Fibroblast of skin of back (primary cell): ENCODE measurements at regions not wholly inside any gene's neighbourhood (a gene's known extent, or its start where the extent isn't known, plus 50 kb on each side); places are given as distances from the start of the nearest gene placed in this dataset.

Source experiments
- DNase-seq: peaks from one replicate; pipeline ENCODE4 v3.0.0-alpha.2; 2013

DNA sequence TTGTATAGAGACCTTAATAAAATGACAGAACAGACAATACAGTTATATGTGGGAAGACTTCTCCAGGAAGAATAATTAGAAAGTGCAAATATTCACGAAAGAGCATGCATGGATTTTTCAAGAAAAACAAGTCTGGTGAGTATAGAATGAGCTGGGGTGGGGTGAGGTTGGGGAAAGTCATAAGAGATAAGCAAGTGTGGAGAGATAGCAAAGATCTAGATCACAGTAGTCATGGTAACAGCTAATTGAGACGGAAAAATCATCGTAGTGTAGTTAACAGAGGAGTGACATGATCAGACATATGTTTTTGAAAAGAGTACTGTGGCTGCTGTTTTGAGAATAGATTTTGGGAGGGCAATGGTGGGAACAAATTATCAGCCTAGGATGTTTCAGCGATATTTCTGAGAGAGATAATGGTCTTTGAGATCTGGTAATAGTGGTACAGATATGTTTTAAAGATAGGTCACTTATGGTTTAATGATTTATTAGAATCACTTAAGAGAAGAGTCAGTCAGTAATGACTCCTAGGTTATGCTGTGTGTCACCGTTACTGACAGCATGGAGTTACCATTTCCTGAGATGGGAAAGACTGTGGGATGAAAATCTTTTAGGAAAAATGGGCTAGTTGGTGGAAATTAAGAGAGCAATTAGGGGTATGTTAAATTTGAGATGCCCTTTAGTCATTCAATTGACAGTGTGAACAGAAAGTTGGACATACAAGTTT is 248.5 kb upstream of the SLC8A1 start:
- no peak for DNase-seq

DNA sequence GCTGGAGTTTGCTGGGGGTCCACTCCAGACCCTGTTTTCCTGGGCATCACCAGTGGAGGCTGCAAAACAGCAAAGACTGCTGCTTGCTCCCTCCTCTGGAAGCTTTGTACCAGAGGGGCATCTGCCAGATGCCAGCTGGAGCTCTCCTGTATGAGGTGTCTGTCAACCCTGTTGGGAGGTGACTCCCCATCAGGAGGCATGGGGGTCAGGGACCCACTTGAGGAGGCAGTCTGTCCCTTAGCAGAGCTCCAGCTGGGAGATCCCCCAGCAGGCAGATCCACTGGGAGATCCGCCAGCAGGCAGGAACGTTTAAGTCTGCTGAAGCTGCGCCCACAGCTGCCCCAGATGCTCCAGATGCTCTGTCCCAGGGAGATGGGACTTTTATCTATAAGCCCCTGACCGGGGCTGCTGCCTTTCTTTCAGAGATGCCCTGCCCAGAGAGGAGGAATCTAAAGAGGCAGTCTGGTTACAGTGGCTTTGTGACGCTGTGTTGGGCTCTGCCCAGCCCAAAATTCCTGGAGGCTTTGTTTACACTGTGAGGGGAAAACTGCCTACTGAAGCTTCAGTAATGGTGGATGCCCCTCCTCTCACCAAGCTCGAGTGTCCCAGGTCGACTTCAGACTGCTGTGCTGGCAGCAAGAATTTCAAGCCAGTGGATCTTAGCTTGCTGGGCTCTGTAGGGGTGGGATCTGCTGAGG is 260.5 kb upstream of the SLC8A1 start:
- DNase-seq = peak; percentile 23

DNA sequence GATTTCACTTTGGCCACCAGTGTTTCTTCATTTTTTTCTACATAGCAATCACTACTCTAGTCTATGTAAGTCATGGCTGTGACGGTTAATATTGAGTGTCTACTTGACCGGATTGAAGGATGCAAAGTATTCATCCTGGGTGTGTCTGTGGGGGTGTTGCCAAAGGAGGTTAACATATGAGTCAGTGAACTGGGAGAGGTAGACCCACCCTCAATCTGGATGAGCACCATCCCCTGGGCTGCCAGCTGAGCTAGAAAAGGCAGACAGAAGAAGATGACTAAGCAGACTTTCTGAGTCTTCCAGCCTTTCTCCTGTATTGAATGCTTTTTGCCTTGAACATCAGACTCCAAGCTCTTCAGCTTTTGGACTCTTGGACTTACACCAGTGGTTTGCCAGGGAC is 265.0 kb upstream of the SLC8A1 start:
- DNase-seq = peak; percentile 94

DNA sequence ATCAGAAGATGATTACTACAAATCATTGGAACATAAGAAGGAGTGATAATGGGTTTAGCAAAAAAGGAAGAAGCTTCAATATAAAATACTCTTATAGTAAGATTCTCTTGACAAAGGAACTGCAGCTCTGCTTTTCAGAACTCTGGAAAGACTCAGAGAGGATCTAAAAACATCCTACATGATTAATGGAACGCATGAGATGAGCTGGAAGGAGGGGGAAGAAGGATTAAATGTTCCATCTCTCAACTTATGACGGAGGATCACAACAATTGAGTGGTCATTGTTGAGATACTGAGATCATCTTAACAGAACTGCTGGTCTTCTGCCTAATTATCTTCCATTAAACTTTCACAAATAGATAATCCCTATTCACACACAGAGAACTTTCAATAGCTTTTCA is 267.5 kb upstream of the SLC8A1 start:
- DNase-seq = no peak

DNA sequence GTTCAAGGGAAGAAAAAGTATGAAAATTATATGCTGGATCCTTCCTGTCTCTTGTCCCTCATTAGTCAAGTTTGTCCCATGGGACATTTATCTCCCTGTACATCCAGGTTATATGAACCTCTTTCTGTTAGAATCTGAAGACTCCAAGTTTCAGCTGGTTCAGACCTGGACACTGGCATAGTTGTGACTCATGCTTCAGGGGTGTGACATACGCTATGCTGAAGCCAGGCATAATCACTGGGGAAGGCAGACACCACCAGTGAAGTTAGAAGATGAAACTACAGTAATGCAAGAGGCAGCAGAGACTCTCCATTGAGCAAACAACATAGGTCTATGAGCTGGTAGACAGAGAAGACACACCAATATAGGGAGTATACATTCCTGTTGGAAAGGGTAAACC is 269.7 kb upstream of the SLC8A1 start:
- peak; percentile 67 for DNase-seq

DNA sequence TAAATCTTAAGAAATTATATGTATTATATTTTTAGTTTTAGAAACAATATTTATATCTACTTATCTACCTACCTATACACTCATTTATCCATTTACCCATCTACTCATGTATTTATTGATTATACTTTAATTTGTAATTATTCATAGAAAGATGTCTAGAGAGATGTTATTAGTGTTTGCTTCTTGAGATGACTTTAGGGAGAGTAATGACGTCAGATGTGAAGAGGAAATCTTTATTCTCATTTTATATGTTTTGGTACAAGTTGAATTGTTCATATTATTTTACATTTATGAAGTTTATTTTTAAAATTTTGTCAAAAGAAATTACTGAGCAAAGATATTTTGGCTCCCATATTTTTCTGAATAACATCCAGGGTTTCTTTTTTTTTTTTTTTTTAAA is 271.3 kb upstream of the SLC8A1 start:
- DNase-seq = no peak

DNA sequence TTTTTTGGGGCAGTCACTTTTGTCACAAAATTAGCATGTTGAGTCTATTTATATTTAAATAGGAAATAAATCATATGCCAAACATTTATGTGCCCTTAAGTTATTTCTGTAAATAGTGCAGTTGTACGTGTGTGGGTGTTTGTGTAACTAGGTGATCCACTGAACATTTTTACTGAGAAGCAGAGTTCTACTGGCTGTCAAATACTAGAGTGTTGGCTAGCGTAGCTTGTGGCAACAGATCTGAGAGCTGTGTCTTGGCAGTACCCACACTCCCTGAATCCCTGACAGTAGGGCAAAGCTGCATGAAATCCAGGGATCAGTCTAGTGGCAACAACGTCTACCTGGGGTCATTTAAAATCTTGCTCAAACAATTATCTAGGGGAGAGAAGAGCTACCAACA is 273.1 kb upstream of the SLC8A1 start:
- DNase-seq = no peak

DNA sequence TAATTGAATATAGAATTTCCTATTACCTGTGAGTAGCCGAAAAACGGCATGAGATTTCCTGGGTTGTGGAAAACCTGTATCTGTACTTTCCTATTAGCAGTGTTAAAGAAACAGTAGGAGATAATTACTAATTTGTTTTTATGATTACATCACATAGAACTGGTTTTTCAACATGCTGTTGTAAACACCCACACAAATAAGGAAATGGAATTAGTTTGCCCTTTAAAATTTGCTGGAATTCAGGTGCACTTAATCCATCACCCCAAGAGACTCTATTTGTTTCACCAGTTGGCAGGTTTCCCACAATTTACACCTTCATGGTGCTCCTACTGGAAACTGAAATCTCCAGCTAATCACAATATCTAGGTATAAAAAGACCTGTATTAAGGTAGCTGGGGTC is 274.1 kb upstream of the SLC8A1 start:
- DNase-seq = no peak

DNA sequence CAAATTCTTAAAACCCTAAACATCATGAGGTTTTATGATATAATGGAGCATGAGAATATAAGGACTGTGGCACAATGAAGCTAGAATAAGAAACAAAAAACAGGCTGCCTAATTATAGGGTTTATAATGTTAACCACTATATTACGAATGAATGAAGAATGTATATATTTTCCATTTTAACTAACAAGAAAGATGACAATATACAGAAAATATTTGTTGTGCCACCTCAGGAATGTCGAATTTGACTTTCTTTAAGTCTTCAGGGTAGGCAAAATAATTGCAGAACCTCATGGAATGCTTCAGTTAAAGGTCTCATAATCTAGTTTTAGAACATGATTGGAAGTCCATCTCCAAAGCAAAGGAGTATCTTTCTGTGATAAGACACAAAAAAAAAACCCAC is 282.9 kb upstream of the SLC8A1 start:
- peak; percentile 93 for DNase-seq

DNA sequence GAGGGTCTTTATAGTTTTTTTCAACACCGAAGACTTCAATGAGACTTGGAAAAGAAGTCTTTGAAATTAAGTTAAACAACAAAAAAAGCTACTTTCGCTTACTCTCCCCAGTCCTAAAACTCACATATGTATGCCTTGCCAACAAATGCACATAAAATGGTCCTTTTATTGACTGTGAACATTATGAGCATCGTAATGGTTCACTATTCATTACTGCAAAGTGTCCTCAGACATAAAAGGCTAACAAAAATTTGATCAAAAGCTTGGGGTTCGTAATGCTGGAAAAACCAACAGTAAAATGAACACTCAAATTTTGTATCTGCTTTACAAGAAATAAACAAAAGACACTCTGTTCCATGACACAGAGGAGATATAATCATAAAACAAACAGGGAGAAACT is 285.3 kb upstream of the SLC8A1 start:
- no peak for DNase-seq

DNA sequence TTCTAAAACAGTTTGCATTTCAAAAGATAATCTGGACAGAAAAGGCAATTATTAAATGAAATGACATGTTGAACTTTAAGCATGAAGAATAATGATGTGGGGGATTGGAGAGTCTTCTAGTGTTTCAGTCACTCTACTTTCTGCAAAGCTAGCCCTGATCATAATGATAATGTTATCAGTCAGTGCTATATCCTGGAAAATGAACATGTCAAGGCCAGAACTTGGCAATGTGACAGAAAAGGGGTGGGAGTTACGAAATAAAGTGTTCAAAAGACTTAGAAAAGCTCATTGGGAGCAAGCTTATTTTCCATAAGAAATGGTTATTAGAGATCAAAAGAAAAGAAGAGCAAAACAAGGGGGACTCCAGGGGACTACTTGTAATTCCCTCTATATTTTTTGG is 288.5 kb upstream of the SLC8A1 start:
- no peak for DNase-seq

DNA sequence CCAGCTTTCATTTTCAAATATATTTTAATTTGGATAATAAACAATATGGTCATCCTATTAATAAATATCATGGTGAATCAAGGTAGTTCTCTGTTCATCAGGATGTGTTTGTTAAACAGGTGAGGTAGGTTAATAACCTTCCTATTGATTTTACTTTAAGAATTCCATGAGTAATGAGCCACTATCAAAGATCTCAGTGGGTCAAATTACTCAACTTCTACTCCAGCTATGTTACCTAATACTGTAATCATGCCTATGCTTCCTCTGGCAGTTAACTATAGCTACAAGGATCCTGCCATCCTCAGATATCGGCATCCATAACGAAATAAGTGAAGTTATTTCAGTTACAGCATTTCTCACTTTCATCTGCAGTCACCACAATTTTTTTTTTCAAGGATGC is 289.6 kb upstream of the SLC8A1 start:
- DNase-seq = no peak

DNA sequence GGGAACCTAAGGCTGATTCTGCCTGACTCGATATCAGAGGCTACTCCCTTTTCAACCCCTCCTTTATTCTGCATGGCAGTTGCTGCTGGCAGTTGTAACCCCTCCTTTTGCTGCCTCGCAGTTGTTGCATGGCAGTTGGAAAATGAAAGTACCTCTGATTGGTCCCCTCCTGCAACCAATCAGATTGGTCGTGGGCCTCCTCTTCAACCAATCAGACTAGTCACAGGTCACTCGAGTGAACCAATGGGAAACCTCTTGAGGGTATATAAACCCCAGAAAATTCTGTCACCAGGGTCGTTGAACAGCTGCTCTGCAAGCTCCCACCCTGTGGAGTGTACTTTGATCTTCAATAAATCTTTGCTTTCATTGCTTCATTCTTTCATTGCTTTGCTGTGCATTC is 294.3 kb upstream of the SLC8A1 start:
- DNase-seq = no peak

DNA sequence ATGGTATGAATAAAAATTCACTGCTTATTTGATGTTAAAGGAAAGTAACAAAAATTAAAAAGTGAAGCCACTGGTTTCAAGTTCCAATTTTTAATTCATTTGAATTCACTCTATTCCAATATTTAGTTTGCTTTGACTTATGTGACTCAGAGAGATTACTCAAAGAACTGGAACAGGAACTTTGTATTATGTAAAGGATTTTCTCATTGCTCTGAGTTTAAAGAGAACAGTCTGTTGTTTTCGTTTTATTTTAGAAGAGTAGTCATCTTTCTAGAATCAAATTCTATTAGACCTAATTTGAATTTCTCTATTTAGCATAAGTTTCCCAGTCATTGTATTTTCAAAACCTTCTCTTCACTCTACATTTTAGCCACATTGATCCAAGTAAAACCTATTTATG is 300.1 kb upstream of the SLC8A1 start:
- peak; percentile 18 for DNase-seq

DNA sequence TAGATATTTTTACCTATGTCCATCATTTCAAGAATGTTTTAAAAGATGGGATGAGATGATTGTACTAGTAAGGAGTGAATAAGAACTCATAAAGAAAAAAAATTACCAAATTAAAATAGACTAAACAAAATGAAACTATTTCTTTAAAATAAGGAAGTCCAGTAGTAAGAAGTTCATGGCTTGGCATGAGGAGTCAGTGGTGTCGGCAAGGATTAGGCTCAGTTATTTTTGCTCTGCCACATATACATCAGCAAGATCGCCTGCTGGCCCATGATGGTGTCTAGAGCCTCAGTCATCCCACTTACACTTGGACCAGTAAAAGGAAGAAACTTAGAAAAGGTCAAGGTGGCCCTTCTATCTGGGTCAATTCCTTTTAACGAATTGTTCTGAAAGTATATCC is 300.9 kb upstream of the SLC8A1 start:
- DNase-seq = no peak

DNA sequence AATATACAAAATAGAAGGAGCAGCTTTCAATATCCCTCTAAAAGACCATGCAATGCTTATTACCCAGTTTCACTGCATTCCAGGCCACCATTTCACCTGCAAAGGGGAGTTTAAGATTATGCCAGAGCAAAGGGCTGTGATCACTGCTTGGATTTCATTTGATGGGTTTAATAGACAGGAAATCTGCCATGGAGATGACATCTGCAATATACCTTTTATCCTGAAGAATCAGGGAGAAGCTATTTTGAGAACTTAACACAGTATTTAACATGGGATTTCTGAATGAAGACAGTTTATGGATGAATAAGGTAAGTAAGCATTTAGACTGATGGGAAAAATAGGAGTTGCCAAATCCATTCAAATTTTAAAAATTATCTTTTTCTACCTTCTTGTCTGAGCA is 303.0 kb upstream of the SLC8A1 start:
- DNase-seq = no peak

DNA sequence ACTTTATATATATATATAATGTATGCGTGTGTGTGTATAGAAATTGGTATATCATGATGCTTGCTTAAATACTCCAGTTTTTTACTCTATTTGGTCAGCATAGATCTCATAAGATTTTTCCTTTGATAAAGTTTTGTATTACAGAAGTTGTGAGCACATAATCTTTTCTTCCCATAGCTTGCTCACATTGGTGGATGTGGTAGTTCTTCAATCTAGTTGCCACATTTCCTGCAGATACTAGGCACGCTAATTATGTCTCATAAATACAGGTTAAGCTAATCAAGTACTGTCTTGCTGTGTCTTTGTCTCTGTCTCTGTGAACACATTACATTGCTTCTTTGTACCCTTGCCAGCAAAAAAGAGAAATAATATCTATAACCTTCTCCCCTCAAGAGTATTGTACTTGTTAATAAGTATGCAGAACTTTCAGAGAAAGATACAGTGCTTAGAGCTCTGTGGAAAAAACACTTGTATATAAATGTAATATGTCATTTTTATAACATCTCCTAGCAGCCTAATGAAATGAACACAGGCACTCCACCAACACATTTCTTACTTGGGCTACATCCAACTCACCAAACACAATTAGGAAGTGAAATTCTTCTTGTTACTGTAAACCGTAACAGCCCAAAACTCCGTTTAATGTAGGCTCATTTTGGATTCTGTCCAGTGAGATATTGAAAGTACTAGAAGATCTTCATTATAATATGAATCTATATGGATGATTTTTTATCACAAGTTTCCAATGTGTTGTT is 306.7 kb upstream of the SLC8A1 start:
- DNase-seq = no peak

DNA sequence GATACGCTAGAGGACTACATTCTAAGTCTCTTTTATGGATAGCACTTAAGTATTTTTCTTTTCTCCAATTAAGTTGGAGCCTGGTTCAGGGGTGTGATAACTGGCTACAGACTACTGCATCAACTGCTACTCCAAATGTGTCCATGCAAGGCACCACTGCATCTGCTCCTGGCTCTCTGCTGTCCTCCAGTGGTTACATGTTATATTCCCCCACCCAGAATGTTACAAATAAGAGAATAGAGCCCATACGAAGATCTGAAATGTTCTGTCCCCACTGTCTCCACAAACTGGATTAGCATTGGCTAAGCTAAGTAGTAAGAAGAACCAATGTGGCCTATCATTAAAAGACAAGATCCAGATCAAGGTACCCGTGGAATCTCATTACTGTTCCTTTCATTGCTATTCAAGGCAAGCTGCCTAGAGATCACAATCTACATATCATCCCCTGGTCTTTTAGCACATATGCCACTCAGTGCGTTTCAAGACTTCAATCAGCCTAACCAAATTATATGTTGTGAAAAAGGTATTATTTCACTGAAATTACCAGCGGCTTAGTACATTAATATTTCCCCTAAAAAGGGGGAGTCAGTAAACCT is 308.3 kb upstream of the SLC8A1 start:
- peak; percentile 63 for DNase-seq

DNA sequence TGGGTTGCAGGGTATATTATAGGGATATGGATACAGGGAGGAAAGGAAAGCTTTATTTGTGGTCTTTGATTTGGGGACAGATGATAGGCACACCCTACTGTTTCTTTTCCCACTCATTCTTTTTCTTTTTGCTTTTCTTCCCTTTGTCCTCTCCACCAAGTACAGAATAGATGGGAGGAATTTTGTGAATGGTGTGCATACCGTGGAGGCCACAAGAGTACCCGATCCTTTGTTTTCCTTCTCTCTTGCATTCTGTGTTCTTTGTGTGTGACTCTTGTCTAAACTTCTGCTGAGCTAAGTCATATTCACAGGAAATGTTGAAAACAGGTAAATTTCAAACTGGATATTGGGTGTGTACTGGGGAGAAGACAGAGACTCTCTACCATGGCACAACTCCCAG is 321.4 kb upstream of the SLC8A1 start:
- DNase-seq = no peak

DNA sequence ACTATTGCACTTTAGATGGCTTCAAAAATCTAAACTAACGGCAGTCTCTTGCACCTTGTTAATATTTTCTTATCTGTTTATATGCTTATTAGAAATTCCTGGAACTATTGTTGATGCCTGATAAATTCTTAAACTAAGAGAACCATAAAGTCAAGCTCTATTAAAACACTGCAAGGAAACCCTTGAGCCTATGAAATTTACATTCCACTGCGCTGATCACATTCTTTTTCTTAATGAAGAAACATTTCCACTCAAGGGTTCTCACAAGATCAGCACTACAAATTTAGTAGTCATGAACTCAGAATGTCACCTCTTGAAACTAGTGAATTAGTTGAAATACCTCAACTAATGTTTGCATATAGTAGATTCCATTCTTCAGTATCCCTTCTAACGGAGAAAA is 331.8 kb upstream of the SLC8A1 start:
- no peak for DNase-seq

DNA sequence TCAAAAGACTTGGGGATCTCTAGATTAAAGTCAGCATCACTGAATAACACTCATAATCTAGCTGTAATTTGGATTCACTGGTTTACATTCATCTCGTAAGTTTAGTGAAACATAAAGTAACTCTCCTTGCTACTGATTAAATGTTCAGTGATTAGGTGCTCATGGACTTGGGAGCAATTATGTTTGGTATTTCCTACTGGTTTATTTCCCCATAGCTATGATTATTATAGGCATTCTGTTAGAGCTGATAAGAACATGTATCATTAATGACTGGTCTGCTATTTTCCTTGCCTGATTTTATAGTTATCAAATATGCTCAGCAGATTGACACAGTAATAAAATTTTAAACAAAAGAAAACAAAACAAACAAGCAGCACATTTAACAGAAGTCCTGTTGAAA is 334.7 kb upstream of the SLC8A1 start:
- DNase-seq = no peak

DNA sequence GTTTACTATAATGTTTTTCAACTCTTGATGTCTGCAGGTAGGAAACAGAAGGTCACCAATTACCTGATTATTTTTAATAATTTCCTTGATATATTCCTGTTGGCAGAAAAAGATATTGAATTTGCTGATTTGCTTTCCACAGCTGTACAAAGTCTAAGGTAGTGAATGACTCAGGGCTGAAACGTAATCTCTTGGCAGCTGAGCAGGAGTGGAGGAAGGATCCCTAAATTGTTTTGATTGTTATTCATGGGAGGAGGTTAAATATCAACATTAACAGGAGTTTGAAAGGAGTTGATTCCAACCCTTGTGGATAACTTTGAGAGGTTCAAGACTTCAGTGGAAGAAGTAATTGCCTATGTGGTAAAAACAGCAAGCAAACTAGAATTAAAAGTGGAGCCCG is 345.2 kb upstream of the SLC8A1 start:
- peak; percentile 2 for DNase-seq

DNA sequence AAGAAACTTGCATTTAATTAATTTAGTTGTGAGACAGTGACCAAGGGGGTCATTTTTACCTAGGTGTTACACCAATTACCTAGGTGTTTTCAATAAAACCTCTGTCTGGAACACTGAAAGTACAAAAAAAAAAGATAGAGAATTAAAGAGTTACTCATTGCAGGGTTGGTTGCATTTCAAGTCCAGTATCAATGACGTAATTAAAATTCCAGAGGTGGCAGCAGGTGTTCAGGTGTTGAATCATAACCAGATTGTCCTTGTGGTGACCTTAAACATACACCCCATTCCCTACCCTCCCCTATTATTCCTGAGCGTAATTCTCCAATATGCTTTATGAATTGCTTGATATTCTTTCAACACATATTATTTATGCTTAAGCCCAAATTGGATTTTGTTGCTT is 352.0 kb upstream of the SLC8A1 start:
- no peak for DNase-seq

DNA sequence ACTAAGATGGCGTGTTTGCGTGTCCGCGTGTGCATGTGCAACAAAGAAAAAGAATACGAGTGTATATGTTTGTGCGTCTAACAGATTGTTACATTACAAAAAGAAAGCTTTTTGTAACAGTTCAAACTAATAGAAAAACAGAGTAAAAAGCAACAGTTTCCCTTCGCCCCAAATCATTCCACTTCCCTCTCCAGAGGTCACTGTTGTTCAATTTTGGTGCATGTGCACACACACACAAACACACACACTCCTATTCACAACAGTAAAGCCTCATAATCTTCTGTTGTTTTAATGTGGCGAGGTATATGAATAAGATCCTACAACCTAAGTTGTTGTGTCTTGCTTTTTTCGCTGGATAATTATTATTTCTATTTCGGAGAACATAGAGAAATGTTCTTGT is 357.3 kb upstream of the SLC8A1 start:
- no peak for DNase-seq
